Fibroblast of upper back skin (primary cell): ENCODE measurements at regions not wholly inside any gene's neighbourhood (a gene's known extent, or its start where the extent isn't known, plus 50 kb on each side); places are given as distances from the start of the nearest gene placed in this dataset.

Source experiments
- DNase-seq: peaks from one replicate; pipeline ENCODE4 v3.0.0-alpha.2; 2013

DNA sequence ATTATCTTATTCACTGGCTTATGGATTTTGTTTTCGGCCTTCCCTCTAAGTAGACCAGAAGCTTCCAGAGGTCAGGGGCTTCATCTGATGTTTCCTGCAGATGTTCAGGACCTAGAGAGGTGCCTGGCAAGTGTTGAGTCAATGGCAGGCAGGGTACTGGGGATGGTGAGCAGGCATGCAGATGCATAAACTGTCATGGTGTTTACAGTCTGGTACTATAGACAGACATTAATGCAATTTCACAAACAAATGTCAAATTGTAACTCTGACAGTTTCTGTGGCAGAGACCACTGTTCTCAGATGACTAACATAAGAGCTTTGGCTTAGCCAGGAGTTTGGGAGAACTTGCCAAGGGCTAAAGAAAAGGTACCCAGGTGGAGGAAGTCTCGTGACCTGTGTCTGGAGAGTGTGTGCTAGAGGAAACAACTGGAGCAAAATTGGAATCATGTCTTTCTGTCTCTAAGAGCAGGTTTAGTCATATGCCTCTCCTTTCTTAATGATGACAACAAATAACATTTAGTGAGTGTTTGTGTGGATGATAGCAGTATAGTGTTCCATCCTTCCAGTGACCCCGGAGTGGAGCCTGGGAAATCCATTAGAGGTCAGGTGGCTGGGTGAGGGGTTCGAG, 53.7 kb upstream of the TRAK1 start:
- no peak for DNase-seq

DNA sequence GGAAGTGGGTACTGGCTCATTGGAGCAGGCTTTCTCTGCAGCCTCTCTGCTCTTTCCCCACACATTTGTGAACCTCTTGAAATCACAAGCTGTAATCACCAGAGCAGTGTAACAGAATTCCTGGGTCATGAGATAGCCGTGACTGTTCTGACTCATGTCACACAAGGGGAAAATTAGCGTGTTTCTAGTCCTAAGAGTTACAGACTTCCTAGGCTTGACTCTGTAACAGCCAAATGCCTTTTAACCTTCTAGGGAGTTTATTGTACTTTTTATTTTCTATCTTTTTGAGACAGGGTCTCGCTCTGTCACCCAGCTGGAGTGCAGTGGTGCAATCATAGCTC, 54.7 kb upstream of the TRAK1 start:
- DNase-seq: peak; percentile 90

DNA sequence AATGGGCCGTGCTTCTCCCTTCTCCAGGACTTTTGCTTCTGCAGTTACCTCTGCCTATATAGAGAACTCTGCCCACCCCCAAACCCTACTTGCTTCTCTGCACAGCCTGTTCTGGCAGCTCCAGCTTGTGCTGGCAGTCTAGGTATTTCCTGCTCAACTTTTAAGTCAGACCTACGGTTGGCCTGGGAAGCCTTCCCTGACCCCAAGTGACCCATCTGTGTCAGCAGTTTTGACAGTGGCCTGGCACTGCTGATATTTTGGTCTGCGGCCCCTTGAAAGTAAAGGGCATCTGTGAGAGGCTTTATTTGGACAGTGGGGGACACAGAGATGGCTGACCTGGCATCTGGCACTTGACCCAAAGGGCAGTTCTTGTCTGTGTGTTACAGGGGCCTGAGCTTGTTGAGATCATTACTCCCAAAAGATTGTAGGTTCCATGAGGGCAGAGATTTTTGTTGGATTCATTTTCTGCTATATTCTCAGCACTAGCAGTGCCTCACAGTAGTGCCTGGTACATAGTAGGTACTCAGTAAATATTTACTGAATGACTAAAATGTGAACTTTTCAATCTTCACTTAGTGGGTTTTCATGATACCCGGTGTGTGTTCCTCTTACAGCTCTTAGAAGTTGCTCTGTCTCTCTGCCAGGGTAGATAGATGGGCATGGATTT, 55.2 kb upstream of the TRAK1 start:
- no peak for DNase-seq

DNA sequence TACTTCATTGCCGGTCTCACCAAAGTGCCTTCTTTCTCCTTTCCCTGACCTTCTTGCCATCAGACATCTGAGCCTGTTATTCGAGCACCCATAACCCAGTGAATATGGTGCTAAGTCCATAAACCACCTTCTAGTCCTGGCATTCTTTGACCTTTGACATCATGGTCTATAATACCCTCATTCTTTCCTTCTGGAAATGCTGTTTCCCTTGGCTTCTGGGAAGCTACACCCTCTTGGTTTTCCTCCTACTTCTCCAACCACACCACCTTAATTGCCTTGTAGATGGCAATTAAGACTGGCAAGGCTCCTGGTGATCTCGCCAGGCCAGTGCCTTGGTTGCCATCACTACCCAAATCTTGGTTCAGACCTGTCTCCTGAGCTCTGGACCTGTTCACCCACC, 56.1 kb upstream of the TRAK1 start:
- no peak for DNase-seq

DNA sequence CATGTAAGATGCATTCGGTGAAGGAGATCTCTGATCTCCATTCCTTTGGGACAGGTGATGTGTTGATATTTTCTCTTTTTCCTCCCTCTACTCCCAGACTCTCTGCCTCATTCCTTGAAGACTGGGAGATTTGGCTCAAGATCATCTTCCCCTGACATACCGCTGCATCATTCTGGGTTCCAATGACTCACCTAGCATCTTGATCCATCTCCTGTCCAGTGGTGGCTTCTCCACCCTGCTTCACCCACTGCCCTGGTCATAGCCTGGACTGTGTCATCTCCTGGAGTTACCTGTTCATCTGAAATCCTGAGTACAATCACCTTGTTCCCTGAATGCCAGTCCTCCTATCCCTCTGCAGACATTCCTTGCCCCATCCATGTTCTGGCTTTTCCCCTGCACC, 57.4 kb upstream of the TRAK1 start:
- DNase-seq: peak; percentile 48

DNA sequence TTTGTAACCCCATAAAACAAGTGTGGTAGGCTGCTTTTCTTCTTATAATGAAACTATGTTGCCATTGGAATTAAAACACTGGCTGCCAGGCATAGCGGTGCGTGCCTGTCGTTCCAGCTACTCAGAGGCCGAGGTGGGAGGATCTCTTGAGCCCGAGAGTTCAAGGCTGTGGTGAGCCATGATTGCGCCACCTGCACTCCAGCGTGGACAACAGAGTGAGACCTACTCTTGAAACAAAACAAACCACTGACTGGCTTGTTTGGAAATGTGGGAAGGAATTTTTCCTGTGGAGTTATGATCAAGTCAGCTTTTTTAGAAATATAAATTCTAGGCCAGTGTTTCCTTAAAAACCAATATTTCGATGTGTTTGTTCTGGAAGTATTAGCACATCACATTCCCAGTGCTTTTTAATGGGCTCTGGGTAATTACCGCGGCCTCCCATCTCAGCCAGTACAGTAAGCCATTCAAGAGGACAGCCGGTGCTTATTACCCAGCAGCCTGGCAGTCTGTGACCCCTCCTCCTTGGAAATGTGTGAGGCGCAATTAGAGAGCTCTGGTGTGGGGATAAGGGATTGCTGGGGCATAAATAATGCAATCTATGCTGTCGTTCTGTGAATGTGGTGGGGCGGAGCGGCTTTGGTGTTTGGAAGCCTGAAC, 58.3 kb upstream of the TRAK1 start:
- DNase-seq: peak; percentile 89

DNA sequence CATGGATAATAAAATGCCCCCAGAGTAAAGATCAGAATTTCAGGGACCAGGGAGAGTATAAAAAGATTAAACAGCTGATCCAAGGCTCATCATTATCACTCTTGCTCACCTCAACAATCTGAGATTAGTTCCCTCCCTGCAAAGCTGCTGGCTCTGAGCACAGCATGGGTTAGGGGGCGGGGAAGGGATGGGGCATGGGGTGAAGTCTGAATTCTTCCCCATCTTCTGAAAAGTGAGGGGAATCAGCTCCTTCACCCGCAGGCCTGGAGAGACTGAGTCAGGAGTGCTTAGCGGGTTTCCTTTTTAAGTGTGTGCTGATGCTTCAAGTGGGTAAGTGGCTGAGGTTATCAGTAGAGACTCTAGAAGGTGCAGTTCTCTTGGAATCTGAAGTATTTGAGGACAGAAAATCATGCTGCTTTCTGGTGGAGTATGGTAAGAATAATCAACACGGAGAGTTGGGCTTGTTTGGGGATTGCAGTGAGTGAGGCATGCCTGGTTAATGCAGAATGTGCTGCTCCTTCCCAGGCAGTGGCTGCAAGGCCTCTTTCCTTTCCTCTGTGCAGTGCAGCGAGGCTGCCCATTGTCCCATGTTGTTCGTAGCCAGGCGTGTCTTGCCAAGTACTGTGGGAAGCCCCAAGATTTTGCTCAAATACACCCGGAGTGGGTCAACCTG, 59.2 kb upstream of the TRAK1 start:
- peak; percentile 72 for DNase-seq

DNA sequence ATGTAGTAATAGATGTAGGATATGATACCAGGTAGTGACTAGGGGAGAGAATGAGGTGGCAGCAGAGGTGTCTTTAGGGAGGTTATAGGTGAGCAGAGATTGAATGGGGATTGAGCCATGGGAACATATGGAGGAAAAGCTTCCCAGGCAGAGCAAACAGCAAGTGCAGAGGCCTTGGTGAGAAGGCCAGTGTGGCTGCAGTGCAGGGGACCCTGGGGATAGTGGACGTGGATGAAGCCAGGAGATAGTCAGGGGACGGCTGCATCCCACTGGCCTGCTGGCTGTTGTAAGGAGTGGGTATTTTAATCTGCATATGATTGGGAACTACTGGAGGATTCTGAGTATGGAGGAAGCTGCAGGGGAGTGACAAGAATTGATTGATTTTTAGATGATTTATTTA, 62.7 kb upstream of the TRAK1 start:
- DNase-seq: no peak

DNA sequence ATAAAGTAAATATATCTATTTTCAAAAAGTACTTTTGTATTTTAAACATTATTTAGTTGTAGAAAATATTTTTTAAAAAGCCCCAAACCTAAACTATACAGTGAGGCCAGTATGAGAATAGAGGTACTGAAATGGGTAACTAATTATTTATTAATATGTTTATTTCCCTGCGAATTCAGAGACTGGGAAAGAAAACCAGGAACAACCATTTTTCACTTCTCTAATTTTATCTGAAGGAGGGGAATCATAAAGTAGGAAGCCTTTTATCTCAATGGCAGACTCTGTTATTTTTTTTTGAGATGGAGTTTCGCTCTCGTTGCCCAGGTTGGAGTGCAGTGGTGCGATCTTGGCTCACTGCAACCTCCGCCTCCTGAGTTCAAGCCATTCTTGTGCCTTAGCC, 63.6 kb upstream of the TRAK1 start:
- DNase-seq: no peak

DNA sequence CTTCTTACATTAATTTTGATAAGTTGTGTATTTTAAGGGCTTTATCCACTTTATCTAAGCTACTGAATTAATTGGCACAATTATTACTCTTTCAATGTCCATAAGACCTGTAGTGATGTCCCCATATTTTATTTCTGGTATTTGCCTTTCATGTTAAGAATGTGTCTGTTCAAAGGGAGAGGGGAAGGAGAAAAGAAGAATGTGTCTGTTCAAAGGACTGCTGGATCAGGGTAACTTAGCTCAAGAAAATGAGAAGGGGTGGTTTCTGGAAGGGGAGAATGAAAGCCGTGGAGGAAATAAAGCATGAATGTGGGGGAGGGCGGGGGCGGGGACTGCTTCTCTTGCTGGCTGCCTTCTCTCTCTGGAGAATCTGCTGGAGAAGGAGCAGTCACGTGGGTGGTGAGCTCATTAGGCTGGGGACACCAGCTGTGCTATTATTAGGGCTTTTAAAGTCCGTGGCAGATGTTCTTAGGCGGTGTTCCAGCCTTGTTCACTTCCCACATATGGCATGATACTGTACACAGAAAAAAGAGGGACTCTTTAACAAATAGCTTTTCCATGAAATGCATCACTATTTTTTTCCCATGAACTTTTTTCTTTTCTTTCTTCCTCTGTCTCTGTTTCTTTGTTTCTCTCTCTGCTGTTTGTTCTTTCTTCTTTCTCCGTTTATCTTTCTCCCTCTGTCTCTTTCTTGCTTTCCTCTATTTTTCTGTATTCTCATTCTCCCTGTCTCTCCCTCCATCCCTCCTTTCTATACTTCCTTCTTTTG, 63.7 kb upstream of the ULK4 start:
- DNase-seq: peak; percentile 98

DNA sequence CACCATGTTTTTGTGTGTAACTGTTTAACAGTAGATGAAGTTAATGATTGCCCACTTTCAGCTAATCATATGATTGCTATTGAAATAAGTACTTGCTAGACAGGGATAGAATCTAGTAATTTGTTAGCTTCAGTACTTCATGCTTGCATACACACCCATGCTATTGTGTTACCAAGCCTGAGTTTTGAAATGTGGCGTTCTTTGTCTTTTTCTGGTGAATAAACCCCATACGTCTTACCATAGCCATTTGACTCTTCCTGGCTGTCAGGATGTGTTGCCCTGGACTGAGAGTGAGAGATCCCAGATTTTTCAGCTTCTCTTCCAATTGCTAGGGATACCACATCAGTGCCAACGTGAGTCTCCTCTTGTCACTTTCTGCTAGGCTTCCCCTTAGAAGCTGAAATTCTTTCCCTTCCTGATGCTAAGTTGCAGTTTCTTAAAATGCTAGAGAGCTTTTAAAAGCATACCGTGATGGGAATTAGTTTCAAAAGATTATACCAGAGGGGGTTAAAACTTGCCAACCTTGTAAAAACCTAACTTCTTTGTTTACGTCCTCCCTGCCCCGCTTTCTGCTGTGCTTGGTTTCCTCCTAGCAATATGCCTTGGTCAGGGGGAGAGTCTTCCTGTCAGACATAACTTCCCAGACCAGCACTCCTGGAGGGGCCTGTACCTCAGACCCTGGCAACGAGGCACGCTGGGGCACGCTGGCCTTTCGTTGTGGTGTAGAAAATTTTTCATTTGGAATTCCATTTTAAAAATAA, 62.9 kb upstream of the ULK4 start:
- no peak for DNase-seq

DNA sequence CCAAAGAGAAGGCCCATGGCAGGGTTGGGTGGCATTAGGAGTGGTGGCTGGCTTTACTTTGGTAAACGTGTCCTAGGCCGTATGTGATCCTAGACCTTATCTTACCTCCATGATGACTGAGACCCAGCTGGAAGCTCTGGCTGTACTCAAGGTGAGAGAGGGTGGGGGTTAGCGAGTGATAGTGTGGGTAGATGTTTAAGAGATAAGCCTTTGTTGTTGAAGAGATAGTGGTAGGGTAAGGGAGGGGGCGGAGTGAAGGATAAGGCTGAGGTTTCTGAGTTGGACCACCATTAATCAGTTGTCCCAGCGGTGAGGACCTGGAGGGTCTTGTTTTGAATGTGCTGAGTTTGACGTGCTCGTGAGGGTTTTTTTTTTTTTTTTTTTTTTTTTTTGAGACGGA, 61.5 kb upstream of the ULK4 start:
- DNase-seq: no peak

DNA sequence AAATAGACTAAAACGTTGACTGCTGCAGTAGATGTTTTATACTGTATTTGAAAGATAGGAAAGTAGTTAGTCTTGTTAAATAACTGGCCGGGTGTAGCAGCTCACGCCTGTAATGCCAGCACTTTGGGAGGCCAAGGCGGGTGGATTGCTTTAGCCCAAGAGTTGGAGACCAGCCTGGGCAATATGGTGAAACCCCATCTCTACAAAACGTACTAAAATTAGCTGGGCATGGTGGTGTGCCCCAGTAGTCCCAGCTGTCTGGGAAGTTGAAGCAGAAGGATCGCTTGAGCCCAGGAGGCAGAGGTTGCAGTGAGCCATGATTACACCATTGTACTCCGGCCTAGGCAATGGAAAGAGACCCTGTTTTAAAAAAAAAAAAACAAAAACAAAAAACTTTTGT, 60.5 kb upstream of the ULK4 start:
- no peak for DNase-seq

DNA sequence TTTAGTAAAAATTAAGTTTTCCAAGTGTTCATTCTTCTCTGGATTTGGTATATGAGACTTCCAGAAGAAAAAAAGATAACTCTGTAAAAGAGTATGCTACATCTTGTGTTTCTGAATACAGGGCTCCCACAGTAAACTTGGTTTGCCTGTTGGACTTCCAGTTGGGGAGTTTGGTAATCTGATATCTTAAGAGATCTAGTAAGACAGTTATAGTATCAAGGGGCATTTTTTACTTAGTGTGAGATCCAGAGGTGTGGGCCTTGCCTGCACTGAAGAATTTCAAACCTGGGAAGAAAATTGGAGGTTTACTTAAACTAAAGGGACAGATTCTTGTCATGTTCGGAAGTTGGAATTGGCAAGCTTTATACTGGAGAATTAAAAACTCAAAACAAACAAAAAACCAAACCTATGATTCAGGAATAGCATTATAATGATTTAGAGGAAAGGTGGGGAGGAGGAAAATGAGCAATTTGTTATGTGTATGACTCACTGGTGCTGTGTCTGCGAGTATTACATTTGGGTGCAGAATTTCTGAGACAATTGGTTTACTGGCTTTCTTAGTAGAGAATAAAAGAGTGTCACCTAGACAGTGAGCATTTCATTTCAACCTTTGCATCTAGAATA, 58.9 kb upstream of the ULK4 start:
- peak; percentile 77 for DNase-seq

DNA sequence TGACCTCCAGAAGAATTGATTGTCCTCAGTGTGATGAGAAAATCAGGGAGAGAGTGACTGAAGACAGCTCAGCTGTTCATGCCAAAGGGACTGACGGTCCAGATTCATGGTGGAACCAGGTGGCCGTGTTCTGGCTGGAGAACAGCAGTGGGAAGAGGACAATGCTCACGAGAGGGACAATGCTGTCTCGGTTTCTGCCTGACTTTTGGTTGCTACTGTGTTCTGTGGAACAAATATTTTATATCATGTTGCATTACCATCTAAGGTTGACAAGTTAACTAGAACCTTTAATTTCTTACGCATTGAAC, 58.0 kb upstream of the ULK4 start:
- DNase-seq: no peak

DNA sequence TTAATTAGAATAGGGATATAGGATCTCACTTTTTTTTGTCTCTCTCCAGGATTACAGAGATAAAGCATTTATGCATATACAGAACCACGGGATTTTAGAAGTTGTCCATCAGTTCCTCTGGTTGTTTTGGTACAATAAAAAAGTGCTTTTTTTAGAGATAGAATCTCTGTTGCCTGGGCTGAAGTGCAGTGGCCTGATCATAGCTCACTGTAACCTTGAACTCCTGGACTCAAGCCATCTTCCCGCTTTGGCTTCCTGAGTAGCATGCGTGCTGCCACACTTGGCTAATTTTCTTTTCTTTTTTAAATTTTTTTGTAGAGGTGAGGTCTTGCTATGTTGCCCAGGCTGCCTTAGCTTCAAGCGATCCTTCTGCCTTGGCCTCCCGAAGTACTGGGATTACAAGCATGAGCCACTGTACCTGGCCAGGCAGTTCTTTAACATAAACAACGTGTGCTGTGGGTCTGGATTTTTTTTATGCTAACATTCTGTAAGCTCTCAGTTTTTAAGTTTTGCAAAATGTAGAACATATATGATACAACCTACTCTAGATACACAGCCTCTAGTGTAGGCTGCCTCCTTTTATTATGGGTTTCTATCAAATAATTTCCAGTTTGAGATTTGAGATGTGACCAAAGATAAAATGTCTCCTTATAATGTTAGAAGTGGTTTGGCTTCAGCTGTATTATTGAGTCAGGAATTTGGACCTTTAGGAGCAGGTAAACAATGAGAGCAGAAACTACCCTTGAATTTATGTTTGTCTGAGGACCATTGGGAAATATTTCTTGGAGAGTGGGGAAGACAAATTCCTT, 57.4 kb upstream of the ULK4 start:
- no peak for DNase-seq

DNA sequence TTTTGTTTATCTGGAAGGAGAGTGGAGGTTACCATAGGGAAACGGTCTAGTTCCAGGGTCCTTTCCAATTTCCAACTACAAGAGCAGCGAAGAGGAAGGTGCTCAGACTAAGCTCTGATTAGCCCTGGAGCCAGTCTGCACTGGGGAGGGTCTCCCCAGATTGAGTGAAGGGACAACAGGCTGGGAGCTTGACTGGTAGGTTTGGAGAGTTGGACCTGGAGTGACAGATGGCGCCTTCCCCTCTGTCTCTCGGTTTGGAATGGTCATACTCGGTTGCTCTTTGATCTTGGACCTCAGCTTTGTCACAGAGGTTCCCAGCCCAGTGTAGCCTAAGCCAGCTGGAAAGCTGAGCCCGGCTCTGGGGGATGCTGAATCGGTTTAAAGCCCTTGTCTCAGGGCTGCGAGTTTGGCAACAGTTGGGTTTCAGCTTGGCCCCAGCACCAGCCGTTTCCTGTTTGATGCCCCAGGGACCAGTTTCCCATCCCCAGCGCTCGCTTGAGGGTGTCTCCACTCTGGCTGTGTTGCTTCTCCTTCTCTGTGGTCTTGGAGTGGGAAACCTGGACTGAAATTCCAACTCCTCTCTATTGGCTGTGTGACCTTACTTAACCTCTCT, 53.1 kb upstream of the ULK4 start:
- peak; percentile 41 for DNase-seq

DNA sequence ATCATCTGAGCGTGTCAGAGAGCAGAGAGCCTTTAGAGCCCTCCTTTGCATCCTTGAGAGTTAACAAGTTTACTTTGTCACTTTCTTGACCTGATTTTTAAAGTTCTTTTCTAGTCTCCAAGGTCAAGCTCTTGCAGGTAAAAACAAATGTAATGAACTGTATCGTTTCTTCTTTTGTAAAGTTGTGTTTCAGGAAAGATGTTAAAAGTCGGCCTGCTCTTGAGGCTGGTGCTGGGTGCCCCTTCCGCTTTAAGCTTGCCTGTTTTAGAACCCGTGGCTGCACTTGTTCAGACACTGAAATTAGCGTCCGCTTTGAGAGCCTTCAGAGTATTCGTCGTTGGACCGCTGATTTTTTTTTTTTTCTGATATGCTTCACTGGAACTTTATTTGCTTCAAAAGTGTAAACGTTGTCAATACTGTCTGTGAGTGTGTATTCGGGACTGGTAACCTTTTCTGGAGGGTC, 52.6 kb upstream of the ULK4 start:
- DNase-seq: no peak

DNA sequence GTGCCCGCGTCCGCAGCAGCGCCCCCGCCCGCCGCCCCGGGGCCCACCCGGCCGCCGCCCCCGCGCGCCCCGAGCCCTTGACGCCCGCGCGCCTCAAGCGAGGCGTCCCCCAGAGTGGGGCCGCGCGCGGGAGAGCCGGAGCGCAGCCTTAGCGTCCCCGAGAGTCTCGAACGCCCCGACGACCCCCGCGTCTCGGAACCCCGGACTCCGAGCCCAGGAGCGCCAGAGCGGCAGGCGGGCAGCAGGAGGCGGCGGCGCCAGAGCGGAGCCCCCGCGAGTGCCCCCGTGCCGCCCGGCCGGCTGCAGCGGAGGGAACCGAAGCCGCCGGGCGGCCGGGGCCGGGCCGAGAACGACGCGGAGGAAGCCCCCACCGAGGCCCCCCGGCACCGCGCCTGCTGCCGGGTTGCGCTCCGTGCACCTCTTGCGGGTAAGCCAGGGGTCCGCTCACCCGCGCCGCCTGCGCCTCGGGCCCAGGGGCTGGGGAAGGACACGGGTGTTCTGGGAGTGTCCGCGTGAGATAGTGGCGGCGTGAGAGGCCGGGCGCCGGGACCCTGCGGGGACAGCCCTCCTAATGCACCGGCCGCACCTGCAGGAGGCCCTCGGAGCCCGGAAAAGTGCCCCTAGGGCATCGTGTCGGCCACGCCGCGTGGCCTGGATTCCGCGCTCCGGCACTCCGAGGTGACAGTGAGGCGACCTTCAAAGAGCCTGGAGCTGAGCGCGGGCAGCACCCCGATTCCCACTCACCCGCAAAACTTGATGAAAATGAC, 52.0 kb upstream of the ULK4 start:
- no peak for DNase-seq
